Hepatocyte (in vitro differentiated cells): ENCODE measurements at regions not wholly inside any gene's neighbourhood (a gene's known extent, or its start where the extent isn't known, plus 50 kb on each side); places are given as distances from the start of the nearest gene placed in this dataset.

ENCODE experiments used
- DNase-seq: peaks from one replicate; pipeline ENCODE4 v3.0.0-alpha.2; 2016; ENCODE audit warnings: low spot score
- H2AFZ ChIP-seq: fragments of 200-600 bp; sonication (generic); 2 replicates; pipeline ENCODE4 v1.6.0; 2016; ENCODE audit warnings: antibody characterized with exemption, mild to moderate bottlenecking
- H3K27ac ChIP-seq: fragments of 200-600 bp; sonication (generic); 2 replicates; pipeline ENCODE4 v1.5.1; 2016; ENCODE audit warnings: mild to moderate bottlenecking
- H3K27me3 ChIP-seq: fragments of 200-600 bp; sonication (generic); 2 replicates; pipeline ENCODE4 v1.6.1; 2016
- H3K36me3 ChIP-seq: fragments of 200-600 bp; sonication (generic); replicated peaks from 2 replicates; pipeline ENCODE4 v1.5.1; 2016; ENCODE audit warnings: low read depth; ENCODE audit not compliant: insufficient read depth
- H3K4me1 ChIP-seq: fragments of 200-600 bp; sonication (generic); 2 replicates; pipeline ENCODE4 v1.5.1; 2016; ENCODE audit warnings: mild to moderate bottlenecking, moderate library complexity; ENCODE audit not compliant: insufficient read depth
- H3K4me2 ChIP-seq: fragments of 200-600 bp; sonication (generic); 2 replicates; pipeline ENCODE4 v1.6.0; 2016
- H3K4me3 ChIP-seq: fragments of 200-600 bp; sonication (generic); 2 replicates; pipeline ENCODE4 v1.5.1; 2016; ENCODE audit warnings: mild to moderate bottlenecking
- H3K79me2 ChIP-seq: fragments of 200-600 bp; sonication (generic); 2 replicates; pipeline ENCODE4 v1.6.0; 2017; ENCODE audit warnings: mild to moderate bottlenecking
- H3K9me2 ChIP-seq: fragments of 200-600 bp; sonication (generic); replicated peaks from 2 replicates; pipeline ENCODE4 v1.6.0; 2017; ENCODE audit warnings: mild to moderate bottlenecking; ENCODE audit not compliant: insufficient read depth
- H3K9me3 ChIP-seq: fragments of 200-600 bp; sonication (generic); 2 replicates; pipeline ENCODE4 v1.5.1; 2016; ENCODE audit warnings: low read depth, mild to moderate bottlenecking
- H4K20me1 ChIP-seq: fragments of 200-600 bp; sonication (generic); 2 replicates; pipeline ENCODE4 v1.6.0; 2016; ENCODE audit warnings: mild to moderate bottlenecking; ENCODE audit not compliant: insufficient read depth, poor library complexity, severe bottlenecking
- CTCF ChIP-seq: fragments of 200-600 bp; sonication (generic); IDR thresholded peaks from 2 replicates; pipeline ENCODE4 v1.5.1; 2016; ENCODE audit warnings: antibody characterized with exemption, mild to moderate bottlenecking; ENCODE audit not compliant: poor library complexity
- EZH2 ChIP-seq: fragments of 200-600 bp; sonication (generic); IDR thresholded peaks from 2 replicates; pipeline ENCODE4 v1.6.1; 2016; ENCODE audit warnings: antibody characterized with exemption, mild to moderate bottlenecking, borderline replicate concordance
- EZH2phosphoT487 ChIP-seq: fragments of 200-600 bp; sonication (generic); IDR thresholded peaks from one replicate; pipeline ENCODE4 v1.6.1; 2018; ENCODE audit warnings: antibody characterized with exemption, mild to moderate bottlenecking, low read depth, moderate library complexity; ENCODE audit not compliant: unreplicated experiment, severe bottlenecking
- WGBS: methylation state at CpG from one replicate; pipeline ENCODE4 v1.1.6; 2016; ENCODE audit warnings: low lambda C conversion rate; ENCODE audit errors: missing lambda C conversion rate; 5-methylcytosine and 5-hydroxymethylcytosine counted together

GRCh38 chr6:122005661-122006060, 393.8 kb upstream of the HSF2 start:
- WGBS, result 67% methylated on average over 3 of the region's 3 CpGs
- TF ChIP-seq CTCF (no peak), EZH2phosphoT487 (no peak), EZH2 (no peak)

GRCh38 chr6:122007339-122007738, 392.1 kb upstream of the HSF2 start:
- 13% methylated on average over 1 of the region's 1 CpG for WGBS
- Histone ChIP-seq H3K36me3 (no peaks in the 10 kb centered on the region), H2AFZ (no peak overlapping the region), H3K9me2 (no peaks in the 10 kb centered on the region), H3K4me3 (no peak overlapping the region), H3K27ac (no peak overlapping the region), H4K20me1 (no peaks in the 10 kb centered on the region), H3K4me2 (no peak overlapping the region), H3K4me1 (peaks cover 12% of the 10 kb centered on the region), H3K79me2 (no peaks in the 10 kb centered on the region), H3K27me3 (no peaks in the 10 kb centered on the region), H3K9me3 (no peaks in the 10 kb centered on the region)
- DNase-seq, result peak; percentile 26
- TF ChIP-seq EZH2phosphoT487, result no peak
- no peak for TF ChIP-seq EZH2
- TF ChIP-seq CTCF, result no peak

More at GRCh38 chr6:122005661-122006060, 393.8 kb upstream of the HSF2 start:
- Histone ChIP-seq H3K79me2 (no peaks in the 10 kb centered on the region), H4K20me1 (no peaks in the 10 kb centered on the region), H3K36me3 (no peaks in the 10 kb centered on the region), H3K27ac (no peak overlapping the region), H3K4me1 (peaks cover 12% of the 10 kb centered on the region), H3K4me3 (no peak overlapping the region), H3K9me2 (no peaks in the 10 kb centered on the region), H3K27me3 (no peaks in the 10 kb centered on the region), H3K4me2 (no peak overlapping the region), H3K9me3 (no peaks in the 10 kb centered on the region), H2AFZ (no peak overlapping the region)
- DNase-seq, result no peak

- DNase-seq, result no peak
- Histone ChIP-seq H3K36me3 (no peaks in the 10 kb centered on the region), H3K9me2 (no peaks in the 10 kb centered on the region), H3K4me2 (no peak overlapping the region), H3K4me1 (peaks cover 12% of the 10 kb centered on the region), H3K27me3 (no peaks in the 10 kb centered on the region), H3K79me2 (no peaks in the 10 kb centered on the region), H3K27ac (no peak overlapping the region), H3K4me3 (no peak overlapping the region), H4K20me1 (no peaks in the 10 kb centered on the region), H2AFZ (no peak overlapping the region), H3K9me3 (no peaks in the 10 kb centered on the region)
- TF ChIP-seq EZH2 (no peak), EZH2phosphoT487 (no peak), CTCF (no peak)
- WGBS, result 36% methylated on average over 6 of the region's 6 CpGs
Measured at GRCh38 chr6:122008101-122008999, 391.1 kb upstream of the HSF2 start.
